ENCODE measurements at regions not wholly inside any gene's neighbourhood (a gene's known extent, or its start where the extent isn't known, plus 50 kb on each side); places are given as distances from the start of the nearest gene placed in this dataset.

DNA sequence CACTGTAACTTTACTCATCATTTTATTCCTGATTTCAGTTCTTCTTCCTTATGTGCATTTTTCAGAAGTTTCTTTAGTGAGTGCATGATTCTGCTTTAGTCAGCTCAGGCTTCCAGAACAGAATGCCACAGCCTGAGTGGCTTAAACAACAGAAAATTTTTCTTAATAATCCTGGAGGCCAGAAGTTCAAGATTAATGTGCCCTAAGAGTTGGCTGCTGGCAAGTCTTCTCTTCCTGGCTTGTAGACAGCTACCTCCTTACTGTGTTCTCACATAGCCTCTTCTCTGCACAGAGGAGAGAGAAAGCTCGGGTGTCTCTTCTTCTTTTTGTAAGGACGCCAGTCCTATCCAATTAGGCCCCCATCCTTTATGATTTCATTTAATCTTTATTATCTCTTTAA is 443.1 kb upstream of the RGS17 start:
- Mint-ChIP-seq H3K27ac (ENCODE audit: unreplicated experiment) (no peak overlapping the region), H3K4me3 (ENCODE audit: low read depth, unreplicated experiment) (no peak overlapping the region), H3K4me1 (ENCODE audit: low read depth, unreplicated experiment) (no peaks in the 10 kb centered on the region), H3K9me3 (ENCODE audit: low read depth, unreplicated experiment) (no peaks in the 10 kb centered on the region), H3K36me3 (ENCODE audit: insufficient read depth, unreplicated experiment) (no peaks in the 10 kb centered on the region), H3K27me3 (ENCODE audit: unreplicated experiment) (no peaks in the 10 kb centered on the region)
- TF ChIP-seq, protein P1, sequence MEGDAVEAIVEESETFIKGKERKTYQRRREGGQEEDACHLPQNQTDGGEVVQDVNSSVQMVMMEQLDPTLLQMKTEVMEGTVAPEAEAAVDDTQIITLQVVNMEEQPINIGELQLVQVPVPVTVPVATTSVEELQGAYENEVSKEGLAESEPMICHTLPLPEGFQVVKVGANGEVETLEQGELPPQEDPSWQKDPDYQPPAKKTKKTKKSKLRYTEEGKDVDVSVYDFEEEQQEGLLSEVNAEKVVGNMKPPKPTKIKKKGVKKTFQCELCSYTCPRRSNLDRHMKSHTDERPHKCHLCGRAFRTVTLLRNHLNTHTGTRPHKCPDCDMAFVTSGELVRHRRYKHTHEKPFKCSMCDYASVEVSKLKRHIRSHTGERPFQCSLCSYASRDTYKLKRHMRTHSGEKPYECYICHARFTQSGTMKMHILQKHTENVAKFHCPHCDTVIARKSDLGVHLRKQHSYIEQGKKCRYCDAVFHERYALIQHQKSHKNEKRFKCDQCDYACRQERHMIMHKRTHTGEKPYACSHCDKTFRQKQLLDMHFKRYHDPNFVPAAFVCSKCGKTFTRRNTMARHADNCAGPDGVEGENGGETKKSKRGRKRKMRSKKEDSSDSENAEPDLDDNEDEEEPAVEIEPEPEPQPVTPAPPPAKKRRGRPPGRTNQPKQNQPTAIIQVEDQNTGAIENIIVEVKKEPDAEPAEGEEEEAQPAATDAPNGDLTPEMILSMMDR (IDR thresholded peaks at IDR 0.05; ENCODE audit: unreplicated experiment) = no peak
- no peak for DNase-seq
- BruUV-seq (replicated peaks) = no TSS peak
- intact Hi-C loops (cut with micrococcal nuclease; ENCODE audit: unreplicated experiment) = no loop called here
- CTCF ChIA-PET = no interaction called here

DNA sequence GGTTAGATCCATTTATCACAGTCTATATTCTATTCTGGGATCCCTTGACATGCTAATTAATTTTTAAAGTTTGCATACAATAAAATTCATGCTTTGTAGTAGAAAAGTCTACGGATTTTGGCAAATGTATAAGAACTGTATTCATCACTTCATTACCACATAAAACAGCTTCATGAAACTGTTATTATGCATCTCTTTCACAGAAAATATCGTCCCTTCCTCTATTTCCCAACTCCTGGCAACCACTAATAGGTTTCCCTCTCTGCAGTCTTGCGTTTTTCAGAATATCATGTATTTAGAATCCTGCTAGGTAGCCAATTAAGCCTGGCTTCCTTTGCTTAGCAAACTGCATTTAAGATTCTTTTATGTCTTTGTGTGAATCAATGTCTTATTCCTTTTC is 441.3 kb upstream of the RGS17 start:
- Mint-ChIP-seq H3K4me1 (ENCODE audit: low read depth, unreplicated experiment) (no peaks in the 10 kb centered on the region), H3K9me3 (ENCODE audit: low read depth, unreplicated experiment) (no peaks in the 10 kb centered on the region), H3K27ac (ENCODE audit: unreplicated experiment) (no peak overlapping the region), H3K36me3 (ENCODE audit: insufficient read depth, unreplicated experiment) (no peaks in the 10 kb centered on the region), H3K4me3 (ENCODE audit: low read depth, unreplicated experiment) (no peak overlapping the region), H3K27me3 (ENCODE audit: unreplicated experiment) (no peaks in the 10 kb centered on the region)
- CTCF ChIA-PET = no interaction called here
- DNase-seq = no peak
- intact Hi-C loops (cut with micrococcal nuclease; ENCODE audit: unreplicated experiment) = no loop called here
- no TSS peak for BruUV-seq (replicated peaks)
- TF ChIP-seq, protein P1 (IDR thresholded peaks at IDR 0.05; ENCODE audit: unreplicated experiment) = no peak

DNA sequence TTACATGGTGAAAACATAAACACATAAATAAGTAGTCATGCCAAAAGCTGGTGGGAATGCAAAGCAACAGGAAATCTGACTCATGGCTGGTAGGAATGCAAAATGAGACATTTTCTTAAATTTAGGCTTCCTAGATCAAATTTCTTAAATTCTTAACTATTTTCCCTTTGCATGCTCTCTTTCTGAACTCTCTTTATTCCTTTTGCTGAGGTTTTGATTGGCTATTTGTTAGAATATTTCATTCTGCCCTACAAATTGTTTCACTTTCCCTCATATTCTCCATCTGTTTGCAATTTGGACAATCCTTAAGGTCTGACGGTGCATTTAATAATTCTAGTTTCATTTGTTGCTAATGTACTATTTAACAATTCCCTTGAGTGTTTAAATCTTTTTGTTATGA is 437.5 kb upstream of the RGS17 start:
- intact Hi-C loops (cut with micrococcal nuclease; ENCODE audit: unreplicated experiment) = no loop called here
- CTCF ChIA-PET = no interaction called here
- DNase-seq = no peak
- Mint-ChIP-seq H3K4me1 (ENCODE audit: low read depth, unreplicated experiment) (no peaks in the 10 kb centered on the region), H3K36me3 (ENCODE audit: insufficient read depth, unreplicated experiment) (no peaks in the 10 kb centered on the region), H3K9me3 (ENCODE audit: low read depth, unreplicated experiment) (no peaks in the 10 kb centered on the region), H3K27me3 (ENCODE audit: unreplicated experiment) (no peaks in the 10 kb centered on the region), H3K4me3 (ENCODE audit: low read depth, unreplicated experiment) (no peak overlapping the region), H3K27ac (ENCODE audit: unreplicated experiment) (no peak overlapping the region)
- BruUV-seq (replicated peaks) = no TSS peak
- TF ChIP-seq, protein P1 (IDR thresholded peaks at IDR 0.05; ENCODE audit: unreplicated experiment) = no peak

DNA sequence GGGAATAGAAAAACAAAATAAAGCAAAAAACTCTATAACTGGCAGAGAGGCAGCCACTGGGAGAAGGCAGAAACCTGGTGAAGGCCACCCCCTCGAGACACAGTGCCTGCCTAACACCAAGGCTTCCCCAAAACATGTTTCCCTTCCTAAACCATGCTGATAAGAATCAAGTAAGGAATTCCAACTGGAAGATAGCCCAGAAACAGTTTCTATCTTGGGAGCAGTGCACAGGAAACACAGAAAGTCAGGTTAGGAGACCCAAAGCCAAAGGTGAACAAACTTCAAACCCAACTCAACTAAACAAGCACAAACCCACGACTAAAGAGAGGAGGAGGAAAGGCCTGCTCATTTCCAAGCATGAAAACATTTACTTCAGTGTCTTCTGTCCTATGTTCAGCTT is 433.7 kb upstream of the RGS17 start:
- TF ChIP-seq, protein P1 (IDR thresholded peaks at IDR 0.05; ENCODE audit: unreplicated experiment) = no peak
- no peaks in the 10 kb centered on the region for H3K4me1 Mint-ChIP-seq (ENCODE audit: low read depth, unreplicated experiment)
- no TSS peak for BruUV-seq (replicated peaks)
- H3K36me3 Mint-ChIP-seq (ENCODE audit: insufficient read depth, unreplicated experiment) = no peaks in the 10 kb centered on the region
- no peaks in the 10 kb centered on the region for H3K27me3 Mint-ChIP-seq (ENCODE audit: unreplicated experiment)
- no peaks in the 10 kb centered on the region for H3K9me3 Mint-ChIP-seq (ENCODE audit: low read depth, unreplicated experiment)
- H3K27ac Mint-ChIP-seq (ENCODE audit: unreplicated experiment) = no peak overlapping the region
- DNase-seq = no peak
- CTCF ChIA-PET = no interaction called here
- intact Hi-C loops (cut with micrococcal nuclease; ENCODE audit: unreplicated experiment) = no loop called here
- no peak overlapping the region for H3K4me3 Mint-ChIP-seq (ENCODE audit: low read depth, unreplicated experiment)

DNA sequence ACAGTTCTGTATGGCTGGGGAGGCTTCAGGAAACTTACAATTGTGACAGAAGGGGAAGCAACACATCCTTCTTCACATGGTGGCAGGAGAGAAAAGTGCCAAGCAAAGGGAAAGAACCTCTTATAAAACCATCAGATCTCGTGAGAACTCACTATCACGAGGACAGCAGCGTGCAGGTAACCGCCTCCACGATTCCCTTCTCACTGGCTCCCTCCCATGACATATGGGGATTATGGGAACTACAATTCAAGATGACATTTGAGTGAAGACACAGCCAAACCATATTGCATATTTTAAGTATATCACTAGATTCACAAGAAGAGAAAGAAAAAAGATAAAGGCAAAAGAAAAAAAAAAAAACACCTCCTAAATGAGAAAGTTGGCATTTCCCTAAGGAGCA is 431.9 kb upstream of the RGS17 start:
- H3K27me3 Mint-ChIP-seq (ENCODE audit: unreplicated experiment) = no peaks in the 10 kb centered on the region
- no peak overlapping the region for H3K4me3 Mint-ChIP-seq (ENCODE audit: low read depth, unreplicated experiment)
- CTCF ChIA-PET = interaction anchor here (0.7 kb wide), 1 partner anchor 496 kb away, joined by 3 read pairs; no protein-coding TSS in a partner anchor
- intact Hi-C loops (cut with micrococcal nuclease; ENCODE audit: unreplicated experiment) = no loop called here
- no peak for DNase-seq
- H3K4me1 Mint-ChIP-seq (ENCODE audit: low read depth, unreplicated experiment) = no peaks in the 10 kb centered on the region
- no TSS peak for BruUV-seq (replicated peaks)
- H3K27ac Mint-ChIP-seq (ENCODE audit: unreplicated experiment) = no peak overlapping the region
- no peaks in the 10 kb centered on the region for H3K9me3 Mint-ChIP-seq (ENCODE audit: low read depth, unreplicated experiment)
- H3K36me3 Mint-ChIP-seq (ENCODE audit: insufficient read depth, unreplicated experiment) = no peaks in the 10 kb centered on the region
- TF ChIP-seq, protein P1 (IDR thresholded peaks at IDR 0.05; ENCODE audit: unreplicated experiment) = no peak

Measured in Calu3 (cell line).